ENCODE measurements at regions not wholly inside any gene's neighbourhood (a gene's known extent, or its start where the extent isn't known, plus 50 kb on each side); places are given as distances from the start of the nearest gene placed in this dataset.
"Not testable (repeated sequence)": the region's sequence is repeated elsewhere in the genome, so short reads cannot be mapped to it uniquely, and the experiment has no call there.

GRCh38 chr13:74550039-74550438, 415.8 kb upstream of the KLF12 start:
- no peaks in the 10 kb centered on the region for H3K9me3 Mint-ChIP-seq
- DNase-seq = peak in 1 of 2 donors; percentile 43
- no peaks in the 10 kb centered on the region for H3K36me3 Mint-ChIP-seq
- TF ChIP-seq CTCF (IDR thresholded peaks at IDR 0.05) = no peak
- intact Hi-C loops (cut with micrococcal nuclease) = no loop called here
- no peak overlapping the region for H3K27ac Mint-ChIP-seq
- no CpG with 5 or more reads among the region's 2 CpGs for WGBS (ENCODE audit: insufficient coverage)
- H3K9me3 ChIP-seq (ENCODE audit: control insufficient read depth, insufficient read depth, low read length) = no peaks in the 10 kb centered on the region
- no peak overlapping the region for H3K4me3 ChIP-seq (ENCODE audit: low read length)
- H3K4me3 Mint-ChIP-seq = no peak overlapping the region
- no peak overlapping the region for H3K27ac ChIP-seq (ENCODE audit: low read length)
- peaks cover 5% of the 10 kb centered on the region for H3K4me1 ChIP-seq (ENCODE audit: control insufficient read depth, insufficient read depth, low read length)
- H3K27me3 ChIP-seq (ENCODE audit: control insufficient read depth, insufficient read depth, low read length) = peaks cover 3% of the 10 kb centered on the region
- H3K36me3 ChIP-seq (ENCODE audit: control insufficient read depth, insufficient read depth, low read length) = no peaks in the 10 kb centered on the region
- peaks cover 5 to 11% of the 10 kb centered on the region in 2 donors for H3K27me3 Mint-ChIP-seq (ENCODE audit: low read depth in 2 of 2)
- H3K4me1 Mint-ChIP-seq = peaks cover 8 to 10% of the 10 kb centered on the region in 2 donors
- peak; percentile 80 to 99 (median 84) for ATAC-seq

GRCh38 chr13:74536649-74537048, 402.4 kb upstream of the KLF12 start:
- 85% methylated on average over 10 of the region's 11 CpGs for WGBS (ENCODE audit: insufficient coverage)
- ATAC-seq; H3K27ac ChIP-seq (ENCODE audit: low read length); H3K36me3 ChIP-seq (ENCODE audit: control insufficient read depth, insufficient read depth, low read length); H3K4me1 ChIP-seq (ENCODE audit: control insufficient read depth, insufficient read depth, low read length); intact Hi-C loops (cut with micrococcal nuclease); H3K4me3 Mint-ChIP-seq; H3K9me3 ChIP-seq (ENCODE audit: control insufficient read depth, insufficient read depth, low read length); H3K27me3 ChIP-seq (ENCODE audit: control insufficient read depth, insufficient read depth, low read length); DNase-seq; H3K4me3 ChIP-seq (ENCODE audit: low read length); H3K27ac Mint-ChIP-seq; H3K4me1 Mint-ChIP-seq; H3K9me3 Mint-ChIP-seq; H3K36me3 Mint-ChIP-seq: not testable (repeated sequence)
- H3K27me3 Mint-ChIP-seq (ENCODE audit: low read depth in 2 of 2) = peaks cover 7 to 10% of the 10 kb centered on the region in 2 donors

GRCh38 chr13:74533226-74533625, 399.0 kb upstream of the KLF12 start:
- H3K36me3 ChIP-seq (ENCODE audit: control insufficient read depth, insufficient read depth, low read length) = no peaks in the 10 kb centered on the region

GRCh38 chr13:74530011-74530410, 395.8 kb upstream of the KLF12 start:
- Mint-ChIP-seq H3K4me1 (no peaks in the 10 kb centered on the region), H3K27ac (no peak overlapping the region), H3K4me3 (no peak overlapping the region), H3K27me3 (ENCODE audit: low read depth in 2 of 2) (peaks cover 21 to 36% of the 10 kb centered on the region in 2 donors), H3K9me3 (peaks cover 0 to 2% of the 10 kb centered on the region in 2 donors), H3K36me3 (no peaks in the 10 kb centered on the region)
- intact Hi-C loops (cut with micrococcal nuclease) = no loop called here
- TF ChIP-seq CTCF (IDR thresholded peaks at IDR 0.05) = no peak
- WGBS (ENCODE audit: insufficient coverage) = 73% methylated on average over 1 of the region's 1 CpG
- no peak overlapping the region for H3K27ac ChIP-seq (ENCODE audit: low read length)
- H3K27me3 ChIP-seq (ENCODE audit: control insufficient read depth, insufficient read depth, low read length) = peaks cover 2% of the 10 kb centered on the region
- DNase-seq (no peak), ATAC-seq (no peak)
- no peak overlapping the region for H3K4me3 ChIP-seq (ENCODE audit: low read length)
- no peaks in the 10 kb centered on the region for H3K36me3 ChIP-seq (ENCODE audit: control insufficient read depth, insufficient read depth, low read length)
- no peaks in the 10 kb centered on the region for H3K4me1 ChIP-seq (ENCODE audit: control insufficient read depth, insufficient read depth, low read length)
- no peaks in the 10 kb centered on the region for H3K9me3 ChIP-seq (ENCODE audit: control insufficient read depth, insufficient read depth, low read length)

More at GRCh38 chr13:74533226-74533625, 399.0 kb upstream of the KLF12 start:
- Histone ChIP-seq H3K27me3 (ENCODE audit: control insufficient read depth, insufficient read depth, low read length) (no peaks in the 10 kb centered on the region), H3K9me3 (ENCODE audit: control insufficient read depth, insufficient read depth, low read length) (no peaks in the 10 kb centered on the region), H3K4me1 (ENCODE audit: control insufficient read depth, insufficient read depth, low read length) (no peaks in the 10 kb centered on the region), H3K4me3 (ENCODE audit: low read length) (no peak overlapping the region), H3K27ac (ENCODE audit: low read length) (no peak overlapping the region)
- 100% methylated on average over 2 of the region's 2 CpGs for WGBS (ENCODE audit: insufficient coverage)
- no peak for DNase-seq
- Mint-ChIP-seq H3K4me3 (no peak overlapping the region), H3K4me1 (no peaks in the 10 kb centered on the region), H3K9me3 (peaks cover 0 to under 1% of the 10 kb centered on the region in 2 donors), H3K36me3 (no peaks in the 10 kb centered on the region), H3K27me3 (ENCODE audit: low read depth in 2 of 2) (peaks cover 12 to 20% of the 10 kb centered on the region in 2 donors), H3K27ac (no peak overlapping the region)
- no peak for TF ChIP-seq CTCF (IDR thresholded peaks at IDR 0.05)
- no peak for ATAC-seq
- intact Hi-C loops (cut with micrococcal nuclease) = no loop called here
